ENCODE measurements at regions not wholly inside any gene's neighbourhood (a gene's known extent, or its start where the extent isn't known, plus 50 kb on each side); places are given as distances from the start of the nearest gene placed in this dataset.

DNA sequence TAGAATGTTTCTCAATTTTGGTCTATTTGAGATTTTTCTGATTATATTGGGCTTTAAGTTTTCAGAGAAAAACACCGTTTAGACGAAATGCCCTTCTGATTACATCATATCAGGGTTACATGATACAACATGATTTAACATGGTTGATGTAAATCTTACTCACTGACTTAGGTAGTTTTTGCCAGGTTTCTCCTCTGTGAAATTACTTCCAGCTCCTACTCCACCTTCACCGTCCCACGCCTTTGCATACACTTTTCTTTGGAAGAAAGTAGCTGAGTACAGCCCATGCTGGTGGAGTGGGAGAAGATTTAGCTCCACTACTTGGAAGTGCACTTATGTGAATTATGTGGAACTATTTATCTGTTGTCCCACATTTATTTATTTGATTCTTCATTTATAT is 433.2 kb upstream of the KLHL1 start:
- TF ChIP-seq EZH2 (IDR thresholded peaks at IDR 0.05; ENCODE audit: borderline replicate concordance, insufficient read depth, low read length, poor library complexity, severe bottlenecking) (no peak), SMC3 (conservative IDR thresholded peaks at IDR 0.05; ENCODE audit: poor library complexity) (no peak), RAD21 (conservative IDR thresholded peaks at IDR 0.05) (no peak), POLR2AphosphoS5 (IDR thresholded peaks at IDR 0.05) (no peak)
- TF ChIP-seq, protein P1, sequence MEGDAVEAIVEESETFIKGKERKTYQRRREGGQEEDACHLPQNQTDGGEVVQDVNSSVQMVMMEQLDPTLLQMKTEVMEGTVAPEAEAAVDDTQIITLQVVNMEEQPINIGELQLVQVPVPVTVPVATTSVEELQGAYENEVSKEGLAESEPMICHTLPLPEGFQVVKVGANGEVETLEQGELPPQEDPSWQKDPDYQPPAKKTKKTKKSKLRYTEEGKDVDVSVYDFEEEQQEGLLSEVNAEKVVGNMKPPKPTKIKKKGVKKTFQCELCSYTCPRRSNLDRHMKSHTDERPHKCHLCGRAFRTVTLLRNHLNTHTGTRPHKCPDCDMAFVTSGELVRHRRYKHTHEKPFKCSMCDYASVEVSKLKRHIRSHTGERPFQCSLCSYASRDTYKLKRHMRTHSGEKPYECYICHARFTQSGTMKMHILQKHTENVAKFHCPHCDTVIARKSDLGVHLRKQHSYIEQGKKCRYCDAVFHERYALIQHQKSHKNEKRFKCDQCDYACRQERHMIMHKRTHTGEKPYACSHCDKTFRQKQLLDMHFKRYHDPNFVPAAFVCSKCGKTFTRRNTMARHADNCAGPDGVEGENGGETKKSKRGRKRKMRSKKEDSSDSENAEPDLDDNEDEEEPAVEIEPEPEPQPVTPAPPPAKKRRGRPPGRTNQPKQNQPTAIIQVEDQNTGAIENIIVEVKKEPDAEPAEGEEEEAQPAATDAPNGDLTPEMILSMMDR (IDR thresholded peaks at IDR 0.05; ENCODE audit: poor library complexity, severe bottlenecking): no peak
- TF ChIP-seq, protein P2, sequence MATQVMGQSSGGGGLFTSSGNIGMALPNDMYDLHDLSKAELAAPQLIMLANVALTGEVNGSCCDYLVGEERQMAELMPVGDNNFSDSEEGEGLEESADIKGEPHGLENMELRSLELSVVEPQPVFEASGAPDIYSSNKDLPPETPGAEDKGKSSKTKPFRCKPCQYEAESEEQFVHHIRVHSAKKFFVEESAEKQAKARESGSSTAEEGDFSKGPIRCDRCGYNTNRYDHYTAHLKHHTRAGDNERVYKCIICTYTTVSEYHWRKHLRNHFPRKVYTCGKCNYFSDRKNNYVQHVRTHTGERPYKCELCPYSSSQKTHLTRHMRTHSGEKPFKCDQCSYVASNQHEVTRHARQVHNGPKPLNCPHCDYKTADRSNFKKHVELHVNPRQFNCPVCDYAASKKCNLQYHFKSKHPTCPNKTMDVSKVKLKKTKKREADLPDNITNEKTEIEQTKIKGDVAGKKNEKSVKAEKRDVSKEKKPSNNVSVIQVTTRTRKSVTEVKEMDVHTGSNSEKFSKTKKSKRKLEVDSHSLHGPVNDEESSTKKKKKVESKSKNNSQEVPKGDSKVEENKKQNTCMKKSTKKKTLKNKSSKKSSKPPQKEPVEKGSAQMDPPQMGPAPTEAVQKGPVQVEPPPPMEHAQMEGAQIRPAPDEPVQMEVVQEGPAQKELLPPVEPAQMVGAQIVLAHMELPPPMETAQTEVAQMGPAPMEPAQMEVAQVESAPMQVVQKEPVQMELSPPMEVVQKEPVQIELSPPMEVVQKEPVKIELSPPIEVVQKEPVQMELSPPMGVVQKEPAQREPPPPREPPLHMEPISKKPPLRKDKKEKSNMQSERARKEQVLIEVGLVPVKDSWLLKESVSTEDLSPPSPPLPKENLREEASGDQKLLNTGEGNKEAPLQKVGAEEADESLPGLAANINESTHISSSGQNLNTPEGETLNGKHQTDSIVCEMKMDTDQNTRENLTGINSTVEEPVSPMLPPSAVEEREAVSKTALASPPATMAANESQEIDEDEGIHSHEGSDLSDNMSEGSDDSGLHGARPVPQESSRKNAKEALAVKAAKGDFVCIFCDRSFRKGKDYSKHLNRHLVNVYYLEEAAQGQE (IDR thresholded peaks at IDR 0.05; ENCODE audit: borderline replicate concordance): no peak

Measured in neural cell (in vitro differentiated cells).